ENCODE measurements at regions not wholly inside any gene's neighbourhood (a gene's known extent, or its start where the extent isn't known, plus 50 kb on each side); places are given as distances from the start of the nearest gene placed in this dataset.

- no peak for DNase-seq
Observed at GRCh38 chr6:168227840-168228239, 91.7 kb downstream of the DACT2 start.

DNA sequence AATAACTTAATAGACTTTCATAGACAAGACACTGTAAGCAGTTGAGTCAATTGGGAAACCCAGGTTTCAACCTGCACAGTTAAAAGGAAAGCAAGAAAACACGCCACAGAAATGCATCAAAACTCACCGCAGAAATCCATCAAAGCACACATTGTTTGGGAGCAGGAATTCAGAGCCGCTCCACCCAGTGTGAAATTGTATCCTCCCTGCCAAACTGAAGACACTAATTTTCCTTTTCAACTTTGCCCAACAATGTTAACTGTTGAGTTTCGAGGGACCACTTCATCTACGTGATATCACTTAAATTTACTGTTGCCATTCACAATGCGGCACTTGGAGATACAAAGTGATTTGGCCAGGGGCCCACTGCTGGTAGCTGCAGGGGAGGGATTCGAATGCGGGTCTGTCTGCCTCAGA is 92.7 kb downstream of the DACT2 start:
- DNase-seq: no peak

GRCh38 chr6:168226061-168226752 is 93.4 kb downstream of the DACT2 start:
- no peak for DNase-seq

- no peak for DNase-seq
Observed at GRCh38 chr6:168225471-168225911, 94.1 kb downstream of the DACT2 start.

DNA sequence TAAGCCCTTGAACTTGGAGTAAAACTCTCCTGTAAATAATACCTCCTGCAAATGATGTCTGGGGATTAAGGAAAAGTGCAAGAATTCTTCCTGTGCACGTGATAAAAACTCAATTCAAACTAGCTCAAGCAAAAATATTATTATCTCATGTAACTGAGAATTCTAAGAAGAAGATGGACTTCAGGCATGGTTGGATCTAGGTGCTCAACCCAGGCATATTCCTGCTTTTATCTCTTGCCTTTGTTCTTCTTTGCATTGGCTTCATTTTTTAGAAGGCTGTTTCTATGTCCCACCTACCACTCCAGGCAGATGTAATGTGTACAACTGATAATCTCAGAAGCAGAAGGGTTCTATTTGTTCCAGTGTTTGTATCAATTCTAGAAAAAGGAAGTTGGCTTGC is 95.8 kb downstream of the DACT2 start:
- no peak for DNase-seq

DNA sequence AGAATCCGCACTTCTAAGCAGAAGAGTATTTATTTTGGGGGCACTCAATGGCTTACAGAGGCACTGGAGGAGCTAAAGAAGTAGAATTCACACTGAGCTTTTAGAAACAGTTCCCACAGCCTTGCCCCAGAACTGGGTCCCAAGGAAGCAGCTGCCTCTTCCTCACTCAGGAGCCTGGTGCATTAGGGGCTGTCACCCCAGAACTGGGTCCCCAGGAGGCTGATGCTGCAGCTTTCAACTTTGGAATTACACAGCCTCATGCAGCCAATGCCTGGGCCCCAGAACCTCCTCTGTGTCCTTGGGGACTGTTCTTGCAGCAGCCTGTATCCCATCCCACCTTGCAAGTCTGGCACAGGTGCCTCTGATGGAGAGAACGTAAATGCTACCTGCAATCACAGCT is 96.4 kb downstream of the DACT2 start:
- DNase-seq: no peak

- DNase-seq: no peak
Observed at GRCh38 chr6:168222115-168223043, 97.2 kb downstream of the DACT2 start.

DNA sequence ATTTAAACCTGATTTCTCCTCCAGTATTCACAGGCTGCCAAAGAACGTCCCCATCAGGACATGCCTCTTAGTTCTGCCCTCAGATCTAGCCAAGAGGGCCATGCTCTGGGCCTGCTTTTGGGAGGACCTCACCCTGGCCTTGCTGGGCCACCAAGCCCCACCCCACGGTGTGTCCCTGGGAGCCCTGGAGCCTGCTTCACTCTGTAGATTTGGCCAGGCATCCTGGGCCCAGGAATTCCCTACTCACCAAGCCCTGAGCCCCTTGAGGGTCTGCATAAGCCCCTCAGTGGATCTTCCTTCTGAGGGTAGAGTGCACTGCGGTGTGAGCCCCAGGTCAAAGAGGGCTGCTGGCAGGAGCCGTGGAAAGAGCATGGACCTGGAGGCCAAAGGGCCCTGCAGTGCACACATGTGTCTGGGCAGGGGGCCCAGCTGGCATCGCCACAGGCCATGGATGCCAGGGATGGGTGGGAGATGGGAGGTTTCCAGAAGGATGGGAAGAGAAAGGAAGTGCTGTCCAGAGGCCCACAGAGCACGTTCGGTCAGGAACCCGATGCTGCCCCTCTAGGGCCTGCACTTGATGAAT is 98.0 kb downstream of the DACT2 start:
- no peak for DNase-seq

GRCh38 chr6:168221000-168221399 is 98.6 kb downstream of the DACT2 start:
- no peak for DNase-seq

GRCh38 chr6:168219804-168220203 is 99.8 kb downstream of the DACT2 start:
- DNase-seq: no peak

- DNase-seq: no peak
Observed at GRCh38 chr6:168218785-168219566, 100.6 kb downstream of the DACT2 start.

DNA sequence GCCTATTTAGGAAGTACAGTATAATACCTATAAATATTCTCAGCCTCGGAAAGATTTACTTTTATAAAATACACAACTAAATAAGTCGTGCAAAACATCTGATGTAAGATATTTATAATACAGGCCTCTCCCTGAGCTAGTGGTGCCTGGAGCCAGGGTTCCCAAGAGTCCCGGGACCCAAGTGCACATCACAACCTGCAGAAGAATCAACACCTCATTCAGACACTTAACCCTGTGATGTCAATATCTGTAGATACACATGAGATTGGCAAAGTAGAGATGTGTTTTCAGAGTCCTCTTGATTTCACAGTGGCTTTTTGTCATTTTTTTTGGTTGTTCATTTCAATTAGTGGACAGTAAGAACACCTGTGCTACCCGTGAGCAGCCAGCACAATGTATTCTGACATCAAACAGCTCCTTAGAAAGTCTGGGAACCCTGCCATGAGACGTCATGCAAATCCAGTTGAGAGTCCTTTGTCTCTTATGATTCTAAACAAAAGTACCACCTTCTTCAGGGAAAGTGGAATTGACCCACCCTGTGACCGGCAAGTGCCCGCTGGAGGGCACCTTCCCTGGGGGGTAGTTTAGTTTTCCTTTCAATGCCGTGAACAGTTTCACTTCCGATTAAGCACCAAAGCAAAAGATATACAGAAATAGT is 101.6 kb downstream of the DACT2 start:
- no peak for DNase-seq

- DNase-seq: no peak
Observed at GRCh38 chr6:168217216-168217879, 102.2 kb downstream of the DACT2 start.

GRCh38 chr6:168216751-168217191 is 102.8 kb downstream of the DACT2 start:
- no peak for DNase-seq

DNA sequence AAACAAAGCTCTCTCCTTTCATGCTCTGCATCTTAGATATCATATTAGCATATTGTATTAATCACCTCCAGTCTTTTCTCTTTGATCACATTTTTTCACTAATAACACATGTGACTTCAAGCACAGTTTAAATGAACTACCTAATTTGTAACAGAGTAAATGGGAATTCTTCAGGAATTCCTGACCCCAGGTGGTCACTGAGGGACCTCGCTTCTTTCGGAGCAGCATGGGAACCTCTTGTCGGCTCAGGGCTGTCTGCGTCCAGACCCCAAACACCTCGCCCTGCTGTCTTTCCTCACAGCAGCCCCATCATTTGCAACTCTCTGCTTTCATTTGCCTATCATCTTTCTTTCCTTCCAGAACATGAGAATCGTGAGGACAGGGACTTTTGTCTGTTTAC is 103.5 kb downstream of the DACT2 start:
- DNase-seq: no peak

DNA sequence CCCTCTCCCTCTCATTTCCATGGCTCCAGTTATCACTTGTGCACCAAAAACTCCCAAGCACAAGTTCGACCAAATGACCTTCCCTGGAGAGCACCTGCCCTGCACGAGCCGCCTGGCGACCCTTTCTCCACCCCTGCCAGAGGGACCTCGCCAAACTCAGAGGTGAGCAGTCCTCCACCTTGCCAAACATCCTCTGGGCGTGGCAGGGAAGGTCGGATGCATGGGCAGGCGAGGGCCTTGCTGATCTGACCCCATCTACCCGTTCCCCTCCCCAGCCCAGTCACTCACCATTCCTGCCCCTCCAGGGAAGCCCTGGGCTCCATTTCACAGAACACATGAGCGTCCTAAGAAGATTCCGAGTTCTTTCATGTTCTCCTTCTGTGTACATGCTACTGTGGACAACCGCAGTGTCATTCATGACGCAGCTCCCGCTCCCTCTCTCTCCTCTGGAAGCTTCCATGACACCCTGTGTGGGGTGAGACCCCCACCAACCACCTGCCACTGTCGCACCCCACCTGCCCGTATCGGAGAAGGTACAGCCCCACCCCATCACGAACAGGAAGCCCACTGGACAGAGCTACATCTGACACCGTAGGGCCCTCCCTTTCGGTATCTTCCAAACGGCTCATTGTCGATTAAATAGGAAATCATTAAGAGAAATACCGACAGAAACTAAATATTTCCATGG is 104.3 kb downstream of the DACT2 start:
- DNase-seq: no peak

DNA sequence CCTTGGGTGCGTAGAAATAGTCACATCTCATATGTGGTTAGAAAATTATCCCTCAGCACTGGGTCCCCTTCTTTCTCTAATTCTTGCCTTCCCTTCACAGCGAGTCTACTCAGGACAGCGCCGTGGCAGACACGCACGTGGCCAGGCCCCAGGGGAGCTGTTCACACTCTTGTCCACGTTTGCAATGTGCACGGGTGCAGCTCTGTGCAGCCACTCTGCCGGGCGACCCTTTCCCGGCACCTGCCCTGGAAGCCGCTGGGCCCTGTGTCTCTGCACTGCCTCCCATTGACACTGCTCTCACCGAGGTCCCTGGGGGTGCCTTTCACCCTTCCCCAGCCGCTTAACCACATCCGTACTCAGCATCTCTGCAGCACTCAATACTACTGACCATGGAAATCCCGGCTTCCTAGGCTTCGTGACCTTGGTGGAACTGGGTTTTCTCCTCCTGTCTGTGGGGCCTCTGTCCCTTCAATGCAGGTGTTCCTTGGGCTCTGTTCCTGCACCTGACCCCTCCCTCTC is 104.9 kb downstream of the DACT2 start:
- DNase-seq: no peak

DNA sequence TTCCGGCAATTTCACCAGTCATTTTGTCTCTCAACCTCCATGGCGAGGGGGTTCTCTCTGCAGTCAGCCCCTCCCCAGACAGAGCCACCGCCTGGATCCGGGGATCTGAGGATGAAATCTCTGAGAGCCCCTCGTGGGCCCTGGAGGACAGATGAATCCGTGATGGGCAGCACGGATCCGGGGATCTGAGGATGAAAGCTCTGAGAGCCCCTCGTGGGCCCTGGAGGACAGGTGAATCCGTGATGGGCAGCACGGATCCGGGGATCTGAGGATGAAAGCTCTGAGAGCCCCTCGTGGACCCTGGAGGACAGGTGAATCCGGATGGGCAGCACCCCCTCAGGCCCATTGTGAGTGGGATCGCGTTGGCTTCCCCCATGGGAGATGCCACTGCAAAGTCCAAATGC is 106.5 kb downstream of the DACT2 start:
- DNase-seq: no peak

GRCh38 chr6:168212362-168212761 is 107.2 kb downstream of the DACT2 start:
- DNase-seq: no peak

- DNase-seq: no peak
Observed at GRCh38 chr6:168211681-168212080, 107.9 kb downstream of the DACT2 start.

Measured in 8988T (cell line).